ENCODE measurements at regions not wholly inside any gene's neighbourhood (a gene's known extent, or its start where the extent isn't known, plus 50 kb on each side); places are given as distances from the start of the nearest gene placed in this dataset.

DNA sequence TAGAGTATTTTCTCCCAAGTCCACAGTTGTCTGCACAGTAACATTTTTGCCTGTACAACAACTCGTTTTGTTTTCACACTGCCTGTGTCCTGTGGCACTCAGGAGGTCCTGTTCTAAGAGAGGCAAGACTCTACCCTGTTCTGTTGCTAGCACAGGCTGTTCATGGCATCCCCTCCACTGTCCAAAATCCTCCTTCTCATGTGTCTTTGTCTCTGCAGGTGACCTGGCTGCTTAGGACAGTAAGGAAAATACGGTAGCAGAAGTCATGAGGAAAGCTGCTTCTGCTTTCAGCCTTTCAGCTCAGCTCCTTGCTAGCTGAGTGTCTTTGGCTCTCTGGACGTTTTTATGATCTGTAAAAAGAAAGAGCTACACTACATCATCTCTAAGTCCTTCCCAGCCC lies 205.9 kb downstream of the C1D start:
- Histone ChIP-seq H3K4me1 (ENCODE audit: control insufficient read depth in 5 of 5, insufficient read depth in 5 of 5, low read length in 5 of 5) (no peaks in the 10 kb centered on the region), H3K9me3 (ENCODE audit: control insufficient read depth in 4 of 4, insufficient read depth in 3 of 4, low read length in 3 of 4) (peaks cover 0 to 1% (median 0%) of the 10 kb centered on the region in 4 donors), H3K4me3 (no peak overlapping the region), H3K27ac (ENCODE audit: low read depth in 1 of 2, low read length in 1 of 2) (no peak overlapping the region), H3K36me3 (ENCODE audit: control insufficient read depth in 4 of 4, insufficient read depth in 4 of 4, low read length in 4 of 4) (no peaks in the 10 kb centered on the region), H3K9ac (ENCODE audit: insufficient read depth in 1 of 2, low read length in 2 of 2) (no peak overlapping the region), H3K27me3 (ENCODE audit: control insufficient read depth in 3 of 3, insufficient read depth in 3 of 3, low read length in 2 of 3) (no peaks in the 10 kb centered on the region)
- ATAC-seq (ENCODE audit: insufficient read depth, low FRiP score) = no peak
- no peak for DNase-seq
- TF ChIP-seq, protein P1, sequence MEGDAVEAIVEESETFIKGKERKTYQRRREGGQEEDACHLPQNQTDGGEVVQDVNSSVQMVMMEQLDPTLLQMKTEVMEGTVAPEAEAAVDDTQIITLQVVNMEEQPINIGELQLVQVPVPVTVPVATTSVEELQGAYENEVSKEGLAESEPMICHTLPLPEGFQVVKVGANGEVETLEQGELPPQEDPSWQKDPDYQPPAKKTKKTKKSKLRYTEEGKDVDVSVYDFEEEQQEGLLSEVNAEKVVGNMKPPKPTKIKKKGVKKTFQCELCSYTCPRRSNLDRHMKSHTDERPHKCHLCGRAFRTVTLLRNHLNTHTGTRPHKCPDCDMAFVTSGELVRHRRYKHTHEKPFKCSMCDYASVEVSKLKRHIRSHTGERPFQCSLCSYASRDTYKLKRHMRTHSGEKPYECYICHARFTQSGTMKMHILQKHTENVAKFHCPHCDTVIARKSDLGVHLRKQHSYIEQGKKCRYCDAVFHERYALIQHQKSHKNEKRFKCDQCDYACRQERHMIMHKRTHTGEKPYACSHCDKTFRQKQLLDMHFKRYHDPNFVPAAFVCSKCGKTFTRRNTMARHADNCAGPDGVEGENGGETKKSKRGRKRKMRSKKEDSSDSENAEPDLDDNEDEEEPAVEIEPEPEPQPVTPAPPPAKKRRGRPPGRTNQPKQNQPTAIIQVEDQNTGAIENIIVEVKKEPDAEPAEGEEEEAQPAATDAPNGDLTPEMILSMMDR (IDR thresholded peaks at IDR 0.05; ENCODE audit: control extremely low read depth, extremely low read depth) = no peak
- 62 to 76% methylated on average over 3 of the region's 3 CpGs for WGBS, 2 donors

DNA sequence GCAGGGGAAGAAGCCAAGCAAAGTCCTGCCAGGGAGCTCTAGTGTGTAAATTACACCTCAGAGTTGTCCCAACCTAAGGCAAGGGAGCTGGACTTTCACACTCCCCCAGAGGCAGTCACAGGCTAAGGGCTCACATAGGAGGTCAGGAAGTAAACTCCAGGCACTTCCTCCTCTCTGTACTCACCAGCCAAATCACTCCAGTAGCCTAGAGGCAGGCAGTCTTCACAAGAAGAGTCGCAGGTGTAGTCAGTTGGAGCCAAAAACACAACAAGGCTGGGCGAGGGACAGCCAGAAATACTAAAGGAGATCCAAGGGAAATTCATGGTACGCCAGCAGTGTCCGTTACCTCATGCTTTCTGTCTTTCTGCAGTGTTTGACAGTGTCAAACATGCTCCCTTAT lies 205.0 kb downstream of the C1D start:
- TF ChIP-seq, protein P1 (IDR thresholded peaks at IDR 0.05; ENCODE audit: control extremely low read depth, extremely low read depth) = no peak
- no peak for ATAC-seq (ENCODE audit: insufficient read depth, low FRiP score)

DNA sequence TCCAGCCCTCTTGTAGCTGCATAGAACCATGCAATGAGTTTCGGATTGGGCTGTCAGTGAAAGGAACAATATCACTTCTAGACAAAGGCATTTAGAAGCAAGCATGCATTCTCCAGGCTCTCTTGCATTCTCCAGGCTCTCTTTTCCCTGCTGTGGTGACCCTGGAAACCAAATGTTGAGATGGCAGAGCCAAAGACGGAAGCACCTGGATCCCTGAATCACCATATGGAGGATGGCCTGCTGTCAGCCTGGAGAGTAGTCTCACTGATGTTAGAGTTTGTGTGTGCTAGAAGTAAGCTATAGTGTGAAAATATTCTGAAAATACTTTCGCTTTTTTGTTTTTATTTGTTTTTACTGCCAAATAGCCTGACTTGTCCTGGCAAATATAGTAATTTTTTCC lies 203.9 kb downstream of the C1D start:
- Histone ChIP-seq H3K27ac (ENCODE audit: low read depth in 1 of 2, low read length in 1 of 2) (no peak overlapping the region), H3K9me3 (ENCODE audit: control insufficient read depth in 4 of 4, insufficient read depth in 3 of 4, low read length in 3 of 4) (peaks cover 0 to 1% (median 0%) of the 10 kb centered on the region in 4 donors), H3K4me1 (ENCODE audit: control insufficient read depth in 5 of 5, insufficient read depth in 5 of 5, low read length in 5 of 5) (no peaks in the 10 kb centered on the region), H3K9ac (ENCODE audit: insufficient read depth in 1 of 2, low read length in 2 of 2) (no peak overlapping the region), H3K36me3 (ENCODE audit: control insufficient read depth in 4 of 4, insufficient read depth in 4 of 4, low read length in 4 of 4) (no peaks in the 10 kb centered on the region), H3K27me3 (ENCODE audit: control insufficient read depth in 3 of 3, insufficient read depth in 3 of 3, low read length in 2 of 3) (no peaks in the 10 kb centered on the region), H3K4me3 (no peak overlapping the region)
- 96 to 98% methylated on average over 3 of the region's 3 CpGs for WGBS, 2 donors
- TF ChIP-seq, protein P1 (IDR thresholded peaks at IDR 0.05; ENCODE audit: control extremely low read depth, extremely low read depth) = no peak
- DNase-seq (no peak), ATAC-seq (ENCODE audit: insufficient read depth, low FRiP score) (no peak)

More for the DNA sequence above, 205.0 kb downstream of the C1D start:
- H3K9me3 ChIP-seq (ENCODE audit: control insufficient read depth in 4 of 4, insufficient read depth in 3 of 4, low read length in 3 of 4) = peaks cover 0 to 1% (median 0%) of the 10 kb centered on the region in 4 donors
- H3K9ac ChIP-seq (ENCODE audit: insufficient read depth in 1 of 2, low read length in 2 of 2) = no peak overlapping the region
- DNase-seq = no peak
- H3K27ac ChIP-seq (ENCODE audit: low read depth in 1 of 2, low read length in 1 of 2) = no peak overlapping the region
- WGBS, 2 donors = 86 to 89% methylated on average over 4 of the region's 4 CpGs
- H3K4me3 ChIP-seq = no peak overlapping the region
- H3K36me3 ChIP-seq (ENCODE audit: control insufficient read depth in 4 of 4, insufficient read depth in 4 of 4, low read length in 4 of 4) = no peaks in the 10 kb centered on the region
- no peaks in the 10 kb centered on the region for H3K27me3 ChIP-seq (ENCODE audit: control insufficient read depth in 3 of 3, insufficient read depth in 3 of 3, low read length in 2 of 3)
- no peaks in the 10 kb centered on the region for H3K4me1 ChIP-seq (ENCODE audit: control insufficient read depth in 5 of 5, insufficient read depth in 5 of 5, low read length in 5 of 5)

DNA sequence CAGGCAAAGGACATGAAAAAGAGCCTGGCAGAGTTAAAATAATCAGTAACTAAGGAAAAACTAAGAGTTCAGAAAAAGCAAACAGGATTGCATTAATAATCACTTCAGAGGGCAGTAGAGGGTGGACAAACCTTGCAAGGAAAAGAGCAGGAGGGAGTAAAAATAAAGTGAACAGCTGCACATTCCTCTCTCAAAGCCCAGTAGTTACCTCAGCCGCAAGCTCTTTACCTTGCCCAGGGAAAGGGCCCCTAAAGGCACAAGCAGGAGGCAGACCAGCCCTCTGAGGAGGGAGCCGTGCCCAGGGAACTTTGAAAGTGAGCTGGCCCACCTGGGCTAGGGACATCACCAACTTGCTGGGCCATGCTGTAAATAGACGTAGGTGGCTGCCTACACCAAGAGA lies 196.9 kb downstream of the C1D start:
- H3K9me3 ChIP-seq (ENCODE audit: control insufficient read depth in 4 of 4, insufficient read depth in 3 of 4, low read length in 3 of 4) = no peaks in the 10 kb centered on the region
- DNase-seq (peak in 1 of 3 donors; percentile 36), ATAC-seq (ENCODE audit: insufficient read depth, low FRiP score) (no peak)
- H3K27ac ChIP-seq (ENCODE audit: low read depth in 1 of 2, low read length in 1 of 2) = no peak overlapping the region
- peaks cover 0 to 8% (median 0%) of the 10 kb centered on the region in 5 donors for H3K4me1 ChIP-seq (ENCODE audit: control insufficient read depth in 5 of 5, insufficient read depth in 5 of 5, low read length in 5 of 5)
- H3K27me3 ChIP-seq (ENCODE audit: control insufficient read depth in 3 of 3, insufficient read depth in 3 of 3, low read length in 2 of 3) = no peaks in the 10 kb centered on the region
- no peak overlapping the region for H3K9ac ChIP-seq (ENCODE audit: insufficient read depth in 1 of 2, low read length in 2 of 2)
- TF ChIP-seq, protein P1 (IDR thresholded peaks at IDR 0.05; ENCODE audit: control extremely low read depth, extremely low read depth) = no peak
- no peak overlapping the region for H3K4me3 ChIP-seq
- 67 to 87% methylated on average over 3 of the region's 3 CpGs for WGBS, 2 donors
- H3K36me3 ChIP-seq (ENCODE audit: control insufficient read depth in 4 of 4, insufficient read depth in 4 of 4, low read length in 4 of 4) = no peaks in the 10 kb centered on the region
